ENCODE measurements at regions not wholly inside any gene's neighbourhood (a gene's known extent, or its start where the extent isn't known, plus 50 kb on each side); places are given as distances from the start of the nearest gene placed in this dataset.
"Not testable (repeated sequence)": the region's sequence is repeated elsewhere in the genome, so short reads cannot be mapped to it uniquely, and the experiment has no call there.

GRCh38 chr1:192512426-192513162 is 63.0 kb upstream of the RGS1 start:
- FAIRE-seq (peak; percentile 35), DNase-seq (ENCODE audit: insufficient read length, low spot score) (no peak)
- TF ChIP-seq CTCF (IDR thresholded peaks at IDR 0.05; ENCODE audit: insufficient read depth, missing control alignments) = no peak

DNA sequence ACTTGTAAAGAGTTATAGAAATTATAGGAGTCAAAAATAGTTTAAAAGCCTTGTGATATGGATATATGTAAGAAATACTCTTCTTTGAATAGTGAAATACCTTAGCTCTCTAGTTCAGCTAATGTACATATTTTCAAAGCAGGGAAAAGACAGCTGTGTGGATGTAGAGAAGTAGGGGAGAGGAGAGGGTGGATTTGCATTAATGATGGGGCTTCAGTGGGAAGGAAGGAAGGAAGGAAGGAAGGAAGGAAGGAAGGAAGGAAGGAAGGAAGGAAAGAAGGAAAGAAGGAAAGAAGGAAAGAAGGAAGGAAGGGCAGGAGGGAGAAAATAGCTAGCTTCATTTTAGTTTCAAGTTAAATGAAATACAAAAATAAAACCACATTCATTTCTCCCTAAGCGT is 62.4 kb upstream of the RGS1 start:
- FAIRE-seq (no peak), DNase-seq (ENCODE audit: insufficient read length, low spot score) (no peak)
- no peak for TF ChIP-seq CTCF (IDR thresholded peaks at IDR 0.05; ENCODE audit: insufficient read depth, missing control alignments)

DNA sequence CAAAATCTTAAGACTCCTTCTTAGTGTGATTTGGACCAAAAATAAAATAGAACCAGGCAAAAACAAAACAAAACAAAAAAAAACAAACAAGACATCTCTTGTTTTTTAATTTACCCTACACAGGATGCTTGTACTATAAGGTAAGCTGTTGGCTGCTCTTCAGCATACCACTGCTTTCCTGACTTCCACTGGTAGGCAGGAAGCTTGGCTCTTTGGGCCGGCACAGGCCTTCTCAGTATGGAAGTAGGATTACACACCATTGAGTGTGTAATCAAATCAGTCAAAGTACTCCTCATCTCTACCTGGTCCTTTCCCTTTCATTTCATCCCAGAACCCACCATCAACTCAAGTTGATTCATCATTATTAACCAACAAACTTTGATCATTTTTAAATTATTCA is 61.9 kb upstream of the RGS1 start:
- FAIRE-seq (peak; percentile 11), DNase-seq (ENCODE audit: insufficient read length, low spot score) (no peak)
- no peak for TF ChIP-seq CTCF (IDR thresholded peaks at IDR 0.05; ENCODE audit: insufficient read depth, missing control alignments)

DNA sequence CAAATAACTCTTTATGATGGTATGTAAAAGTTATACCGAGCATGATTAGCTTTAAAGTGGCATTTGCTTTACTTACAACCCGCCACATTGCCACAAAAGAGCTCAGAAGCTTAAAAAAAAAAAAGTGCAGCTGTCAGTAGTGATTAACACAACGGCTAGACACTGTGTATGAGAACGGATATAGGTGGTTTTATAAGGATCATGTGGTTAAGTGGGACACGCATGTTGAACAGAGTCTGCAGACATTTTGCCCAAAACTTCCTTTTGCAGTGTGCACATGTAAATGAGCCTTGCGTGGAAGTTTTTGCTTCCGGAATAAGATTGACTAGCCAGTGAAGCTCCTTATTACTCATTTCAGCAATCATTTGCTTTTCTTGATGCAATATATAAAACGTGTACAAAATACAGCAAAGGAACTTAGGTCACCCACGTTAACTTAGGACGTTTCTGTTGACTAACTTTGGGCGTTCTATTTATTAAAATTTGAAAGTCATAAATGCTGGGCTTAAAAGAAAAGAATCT is 58.7 kb upstream of the RGS1 start:
- no peak for DNase-seq (ENCODE audit: insufficient read length, low spot score)
- TF ChIP-seq CTCF (IDR thresholded peaks at IDR 0.05; ENCODE audit: insufficient read depth, missing control alignments) = no peak
- FAIRE-seq = peak; percentile 99

DNA sequence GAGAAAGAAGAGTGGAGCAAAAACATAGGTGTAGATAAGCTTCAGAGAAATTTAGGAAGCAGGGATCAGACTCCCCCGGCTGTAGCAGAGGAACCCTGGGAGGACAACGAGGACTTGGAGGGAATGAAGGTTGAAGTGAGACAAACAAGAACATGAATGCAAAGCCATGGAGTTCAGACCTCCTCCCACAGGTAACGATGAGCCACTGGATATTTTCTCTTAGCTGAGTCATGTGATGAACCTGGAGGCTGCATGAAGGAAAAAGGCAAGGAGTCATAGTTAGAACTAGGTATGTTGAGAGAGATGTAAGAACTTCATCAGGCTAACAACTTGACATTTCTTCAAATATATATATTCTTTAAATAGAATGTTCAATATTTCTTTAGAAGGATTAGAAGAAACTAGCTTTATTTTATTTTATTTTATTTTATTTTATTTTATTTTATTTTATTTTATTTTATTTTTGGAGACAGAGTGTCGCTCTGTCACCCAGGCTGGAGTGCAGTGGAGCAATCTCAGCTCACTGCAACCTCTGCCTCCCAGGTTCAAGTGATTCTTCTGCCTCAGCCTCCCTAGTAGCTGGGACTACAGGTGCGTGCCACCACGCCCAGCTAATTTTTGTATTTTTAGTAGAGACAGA is 57.7 kb upstream of the RGS1 start:
- peak; percentile 82 for FAIRE-seq
- not testable (repeated sequence) for DNase-seq (ENCODE audit: insufficient read length, low spot score)

DNA sequence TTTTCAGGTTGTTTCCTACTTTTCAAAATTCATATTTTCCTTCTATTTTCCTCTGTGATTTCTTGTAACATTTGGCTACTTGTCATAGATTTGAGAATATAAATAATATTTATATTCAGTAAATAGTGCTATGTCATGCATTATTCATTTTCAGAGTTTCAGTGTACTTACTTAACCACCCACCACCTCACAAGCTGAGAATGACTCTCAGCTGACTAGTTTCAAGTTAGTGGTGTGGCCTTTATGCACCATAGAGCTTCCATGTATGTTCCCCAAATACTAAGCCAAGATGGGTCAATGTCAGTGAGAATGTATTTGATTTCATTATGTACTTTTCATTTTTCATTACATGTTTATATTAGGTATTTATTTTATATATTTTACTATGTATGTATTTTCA is 56.9 kb upstream of the RGS1 start:
- DNase-seq (ENCODE audit: insufficient read length, low spot score) (no peak), FAIRE-seq (no peak)
- TF ChIP-seq CTCF (IDR thresholded peaks at IDR 0.05; ENCODE audit: insufficient read depth, missing control alignments) = no peak

GRCh38 chr1:192521734-192522133 is 53.8 kb upstream of the RGS1 start:
- peak; percentile 25 for FAIRE-seq
- no peak for TF ChIP-seq CTCF (IDR thresholded peaks at IDR 0.05; ENCODE audit: insufficient read depth, missing control alignments)
- no peak for DNase-seq (ENCODE audit: insufficient read length, low spot score)

Measured in D721Med (cell line).